Heart left ventricle (tissue), 16 donors: ENCODE measurements at regions not wholly inside any gene's neighbourhood (a gene's known extent, or its start where the extent isn't known, plus 50 kb on each side); places are given as distances from the start of the nearest gene placed in this dataset.

Source experiments
- ATAC-seq, 4 donors: fragments of 200-7000 bp; cut with Tn5 transposase; one replicate each; pipeline ENCODE4 v1.9.1; 2020 to 2022; ENCODE audit warnings: moderate library complexity in 4 of 4, mild to moderate bottlenecking in 3 of 4, moderate number of reproducible peaks in 1 of 4
- DNase-seq, 5 donors: peaks; one replicate each; pipeline ENCODE4 v3.0.0-alpha.2; 2020
- H3K27ac ChIP-seq, 12 donors: fragments of 200-600 bp; sonication (generic) in 4 of 12; one replicate each; pipeline versions ENCODE4 v1.5.0 to v1.8.0; 2016 to 2022; ENCODE audit warnings: mild to moderate bottlenecking in 2 of 12
- H3K27me3 ChIP-seq, 9 donors: fragments of 200-600 bp; sonication (generic) in 2 of 9; one replicate each; pipeline versions ENCODE4 v1.5.1 to v1.8.0; 2016 to 2022; ENCODE audit warnings: mild to moderate bottlenecking in 3 of 9
- H3K36me3 ChIP-seq, 9 donors: fragments of 200-600 bp; sonication (generic) in 2 of 9; one replicate each; pipeline versions ENCODE4 v1.5.0 to v1.8.0; 2018 to 2022; ENCODE audit warnings: mild to moderate bottlenecking in 2 of 9
- H3K4me1 ChIP-seq, 12 donors: fragments of 200-600 bp; sonication (generic) in 4 of 12; one replicate each; pipeline versions ENCODE4 v1.5.0 to v1.8.0; 2016 to 2022; ENCODE audit warnings: mild to moderate bottlenecking in 3 of 12
- H3K4me3 ChIP-seq, 12 donors: fragments of 200-600 bp; sonication (generic) in 4 of 12; one replicate each; pipeline versions ENCODE4 v1.5.0 to v1.8.0; 2017 to 2022; ENCODE audit warnings: mild to moderate bottlenecking in 9 of 12, moderate library complexity in 4 of 12
- H3K9me3 ChIP-seq, 12 donors: fragments of 200-600 bp; sonication (generic) in 4 of 12; one replicate each; pipeline versions ENCODE4 v1.5.0 to v1.8.0; 2016 to 2022; ENCODE audit warnings: mild to moderate bottlenecking in 1 of 12
- POLR2A ChIP-seq, 2 donors: fragments of 450-650 bp; IDR thresholded peaks; one replicate each; pipeline ENCODE4 v1.6.1; 2017; ENCODE audit warnings: antibody characterized with exemption in 2 of 2, mild to moderate bottlenecking in 2 of 2, moderate library complexity in 2 of 2
- WGBS, 4 donors: extraction: QIAGEN DNeasy Blood & Tissue Kit in 2 of 4; methylation state at CpG; one replicate each; pipeline versions ENCODE4 v1.1.5 to v1.1.7; 2013 to 2018; 5-methylcytosine and 5-hydroxymethylcytosine counted together
- intact Hi-C, 10 donors: fragments of 100-400 bp; cut with DNase I; formaldehyde crosslinking; loops; one replicate each; pipeline versions ENCODE4 v1.11.1 to v1.14.2; 2022
- TF ChIP-seq, protein P1 (sequence below), 12 donors: fragments of 200-600 bp; sonication (generic) in 4 of 12; IDR thresholded peaks; one replicate each; pipeline versions ENCODE4 v1.5.0 to v1.8.0; 2018 to 2022; ENCODE audit warnings: antibody characterized with exemption in 12 of 12, mild to moderate bottlenecking in 5 of 12
- donor health status: ischemic (EF 13 %, LVEDD 7.1; RV severe dilation, severe dysfunction).
- donor health status: healthy with polysubstance abuse.
- donor health status: DM: no; HTN: yes; CAD: no.
- donor health status: DM: no; HTN: no; CAD: no.
- donor health status: ischemic (EF 25% LVEDD 6.9; RV normal size, moderate dysfunction).
- donor health status: ischemic (EF 25% LVEDD 5.7; RV mildly dilated, moderate dysfunction).
- donor health status: healthy.
- donor health status: DM: yes; HTN: yes; CAD: no.
- donor health status: ischemic (EF 35%, LVEDD 5.7; RV mildly dilated, moderate dysfunction).
- donor health status: nonischemic (EF 11% LVEDD 7.7; RV severe dilation, severe dysfunction).
- donor health status: DM: yes; HTN: yes; CAD: no.
- donor health status: PGD.
- donor health status: ischemic (EF 29% LVEDD 5.4; RV normal size, mild dysfunction).
- donor health status: nonischemic (EF 23%, LVEDD 6.1; RV moderate dilation, normal function).

DNA sequence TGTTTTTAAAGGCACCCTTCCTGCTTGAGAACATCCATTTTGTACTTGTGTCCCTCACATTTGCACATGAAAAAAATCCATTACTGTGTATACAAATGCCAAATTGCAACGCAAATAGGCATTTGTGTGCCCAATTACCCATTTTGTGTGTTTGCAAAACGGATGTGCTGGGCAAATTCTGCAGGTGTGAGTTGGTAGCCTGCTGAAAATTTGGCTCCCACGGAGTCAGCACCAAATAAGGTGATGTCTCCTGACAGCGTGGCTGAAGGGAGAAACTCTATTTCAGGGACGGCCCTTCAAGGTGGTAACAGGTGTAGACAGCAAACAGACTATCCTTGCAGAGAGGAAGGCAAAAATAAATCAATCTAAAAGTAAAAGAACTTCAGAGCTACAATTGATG lies 661.1 kb downstream of the BCL11A start:
- Histone ChIP-seq H3K27ac (no peak overlapping the region), H3K4me3 (no peak overlapping the region), H3K9me3 (no peaks in the 10 kb centered on the region), H3K36me3 (no peaks in the 10 kb centered on the region), H3K27me3 (no peaks in the 10 kb centered on the region), H3K4me1 (peaks cover 0 to 4% (median 0%) of the 10 kb centered on the region in 12 donors)
- no peak for TF ChIP-seq POLR2A (IDR thresholded peaks at IDR 0.05)
- TF ChIP-seq, protein P1, sequence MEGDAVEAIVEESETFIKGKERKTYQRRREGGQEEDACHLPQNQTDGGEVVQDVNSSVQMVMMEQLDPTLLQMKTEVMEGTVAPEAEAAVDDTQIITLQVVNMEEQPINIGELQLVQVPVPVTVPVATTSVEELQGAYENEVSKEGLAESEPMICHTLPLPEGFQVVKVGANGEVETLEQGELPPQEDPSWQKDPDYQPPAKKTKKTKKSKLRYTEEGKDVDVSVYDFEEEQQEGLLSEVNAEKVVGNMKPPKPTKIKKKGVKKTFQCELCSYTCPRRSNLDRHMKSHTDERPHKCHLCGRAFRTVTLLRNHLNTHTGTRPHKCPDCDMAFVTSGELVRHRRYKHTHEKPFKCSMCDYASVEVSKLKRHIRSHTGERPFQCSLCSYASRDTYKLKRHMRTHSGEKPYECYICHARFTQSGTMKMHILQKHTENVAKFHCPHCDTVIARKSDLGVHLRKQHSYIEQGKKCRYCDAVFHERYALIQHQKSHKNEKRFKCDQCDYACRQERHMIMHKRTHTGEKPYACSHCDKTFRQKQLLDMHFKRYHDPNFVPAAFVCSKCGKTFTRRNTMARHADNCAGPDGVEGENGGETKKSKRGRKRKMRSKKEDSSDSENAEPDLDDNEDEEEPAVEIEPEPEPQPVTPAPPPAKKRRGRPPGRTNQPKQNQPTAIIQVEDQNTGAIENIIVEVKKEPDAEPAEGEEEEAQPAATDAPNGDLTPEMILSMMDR (IDR thresholded peaks at IDR 0.05) = no peak
- no peak for DNase-seq
- WGBS, 4 donors = 49 to 65% (median 54%) methylated on average over 5 of the region's 5 CpGs
- ATAC-seq = no peak
- intact Hi-C loops = no loop called here

DNA sequence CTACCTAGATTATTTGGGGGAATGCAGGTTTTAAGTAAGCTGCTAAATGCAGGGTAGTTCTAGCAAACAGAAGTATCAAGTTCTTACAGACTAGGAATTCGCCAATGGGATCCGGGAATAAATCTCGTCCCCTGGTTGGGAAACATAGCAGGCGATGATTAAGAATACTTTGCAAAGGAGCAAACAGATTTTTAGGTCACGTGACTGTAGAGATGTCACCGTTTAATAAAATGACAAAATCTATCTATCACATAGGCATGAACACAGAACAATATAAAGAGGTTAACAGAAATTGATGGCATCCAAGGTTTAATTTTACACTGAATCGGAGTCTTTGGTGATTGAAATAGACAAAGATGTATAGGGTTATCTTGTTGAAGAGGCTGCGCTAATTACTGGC lies 664.1 kb downstream of the BCL11A start:
- Histone ChIP-seq H3K4me3 (no peak overlapping the region), H3K4me1 (peaks cover 0 to 8% (median 0%) of the 10 kb centered on the region in 12 donors), H3K27ac (no peak overlapping the region), H3K9me3 (no peaks in the 10 kb centered on the region), H3K27me3 (no peaks in the 10 kb centered on the region), H3K36me3 (no peaks in the 10 kb centered on the region)
- WGBS, 4 donors = 90 to 96% (median 93%) methylated on average over 8 of the region's 8 CpGs
- intact Hi-C loops = loop anchor here in 1 of 10 donors (5.0 kb wide), 1 partner anchor 218 kb away; no protein-coding TSS in a partner anchor
- ATAC-seq (no peak), DNase-seq (no peak)
- TF ChIP-seq, protein P1 (IDR thresholded peaks at IDR 0.05) = no peak
- no peak for TF ChIP-seq POLR2A (IDR thresholded peaks at IDR 0.05)

DNA sequence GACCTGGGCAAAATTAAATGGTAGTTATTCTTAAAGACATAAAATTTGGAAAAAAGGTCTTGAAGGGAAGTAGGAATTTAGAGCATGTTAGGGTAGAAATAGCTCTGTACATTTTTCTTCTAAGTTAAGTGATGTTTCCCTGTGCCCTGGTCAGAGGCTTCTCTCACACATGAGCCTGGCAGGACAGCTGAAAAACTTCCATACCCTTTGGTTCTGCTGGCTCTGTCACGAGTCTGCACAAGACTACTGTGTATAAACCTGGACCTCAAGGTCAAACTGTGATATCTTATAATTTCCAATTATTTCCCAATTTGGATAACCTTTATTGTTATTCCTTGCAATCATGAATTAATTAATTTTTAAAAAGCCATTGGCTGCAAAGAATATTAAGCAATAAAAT lies 664.7 kb downstream of the BCL11A start:
- Histone ChIP-seq H3K9me3 (no peaks in the 10 kb centered on the region), H3K4me3 (no peak overlapping the region), H3K27ac (no peak overlapping the region), H3K27me3 (no peaks in the 10 kb centered on the region), H3K4me1 (peaks cover 0 to 8% (median 0%) of the 10 kb centered on the region in 12 donors), H3K36me3 (no peaks in the 10 kb centered on the region)
- no peak for TF ChIP-seq POLR2A (IDR thresholded peaks at IDR 0.05)
- TF ChIP-seq, protein P1 (IDR thresholded peaks at IDR 0.05) = no peak
- ATAC-seq = no peak
- WGBS, 4 donors = 19 to 41% (median 33%) methylated on average over 1 of the region's 1 CpG
- intact Hi-C loops = loop anchor here in 1 of 10 donors (5.0 kb wide), 1 partner anchor 219 kb away; no protein-coding TSS in a partner anchor
- DNase-seq = no peak

DNA sequence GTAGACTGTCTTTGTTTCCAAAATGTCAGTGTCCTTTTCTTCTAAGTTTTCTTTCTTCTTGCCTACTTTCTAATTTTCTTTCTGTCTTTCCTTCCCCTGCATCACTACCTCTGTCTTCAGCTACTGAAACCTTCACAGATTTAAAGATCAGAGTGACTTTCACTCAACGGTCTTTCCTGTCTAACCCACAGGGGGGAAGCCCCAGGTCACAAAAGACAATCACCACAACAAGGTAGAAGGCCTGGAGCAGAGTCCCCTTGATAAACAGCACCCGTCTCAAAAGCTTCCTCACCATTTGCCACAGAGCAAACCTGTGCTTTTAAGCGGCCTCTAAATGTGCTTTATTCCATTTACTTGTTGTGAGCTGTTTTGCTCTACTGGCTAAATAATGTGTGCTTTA lies 665.4 kb downstream of the BCL11A start:
- H3K27ac ChIP-seq = no peak overlapping the region
- 36 to 52% (median 43%) methylated on average over 3 of the region's 3 CpGs for WGBS, 4 donors
- intact Hi-C loops = loop anchor here in 1 of 10 donors (5.0 kb wide), 1 partner anchor 219 kb away; no protein-coding TSS in a partner anchor
- no peaks in the 10 kb centered on the region for H3K9me3 ChIP-seq
- H3K4me1 ChIP-seq = peaks cover 0 to 8% (median 0%) of the 10 kb centered on the region in 12 donors
- H3K27me3 ChIP-seq = no peaks in the 10 kb centered on the region
- no peak overlapping the region for H3K4me3 ChIP-seq
- DNase-seq (no peak), ATAC-seq (no peak)
- no peaks in the 10 kb centered on the region for H3K36me3 ChIP-seq
- TF ChIP-seq, protein P1 (IDR thresholded peaks at IDR 0.05) = no peak
- no peak for TF ChIP-seq POLR2A (IDR thresholded peaks at IDR 0.05)
